ENCODE measurements at regions not wholly inside any gene's neighbourhood (a gene's known extent, or its start where the extent isn't known, plus 50 kb on each side); places are given as distances from the start of the nearest gene placed in this dataset.

- DNase-seq (ENCODE audit: low read depth) = no peak
These were observed 983.3 kb upstream of the TENM4 start for GRCh38 chr11:80424012-80424695.

DNA sequence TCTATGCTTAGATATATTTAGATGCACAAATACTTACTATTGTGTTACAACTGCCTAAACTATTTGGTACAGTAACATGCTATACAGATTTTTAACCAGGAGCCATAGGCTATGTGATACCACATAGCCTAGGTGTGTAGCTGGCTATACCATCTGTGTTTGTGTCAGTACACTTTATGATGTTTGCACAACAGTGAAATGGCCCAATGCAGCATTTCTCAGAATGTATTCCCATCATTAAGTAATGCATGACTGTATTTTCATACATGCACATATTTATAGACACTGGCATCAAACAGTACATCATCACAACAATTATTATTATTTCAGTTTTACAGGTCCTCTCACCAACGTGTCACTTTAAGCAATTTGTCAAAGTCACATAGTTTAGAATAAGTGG lies 979.5 kb upstream of the TENM4 start:
- no peak for DNase-seq (ENCODE audit: low read depth)

GRCh38 chr11:80417681-80418080 lies 976.9 kb upstream of the TENM4 start:
- no peak for DNase-seq (ENCODE audit: low read depth)

DNA sequence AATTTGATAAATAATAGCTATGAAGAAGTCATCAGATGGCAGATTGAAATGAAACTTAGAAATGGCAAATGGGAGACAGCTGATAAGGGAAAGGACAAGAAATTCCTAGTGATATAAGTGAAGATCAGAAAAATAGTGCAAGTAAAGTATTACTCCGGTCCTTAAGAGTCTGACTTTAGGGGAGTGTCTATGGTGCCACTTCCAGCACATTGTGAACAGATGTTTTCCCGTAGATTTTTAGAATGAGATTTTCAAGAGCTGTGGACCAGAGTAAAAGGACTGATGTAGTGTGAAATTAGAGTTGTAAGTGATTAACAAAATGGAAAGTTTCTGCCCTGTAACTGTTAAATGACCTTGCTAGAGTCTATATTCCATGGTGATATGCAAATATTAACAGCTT lies 974.8 kb upstream of the TENM4 start:
- DNase-seq (ENCODE audit: low read depth) = no peak

- no peak for DNase-seq (ENCODE audit: low read depth)
These were observed 973.6 kb upstream of the TENM4 start for GRCh38 chr11:80414181-80415165.

DNA sequence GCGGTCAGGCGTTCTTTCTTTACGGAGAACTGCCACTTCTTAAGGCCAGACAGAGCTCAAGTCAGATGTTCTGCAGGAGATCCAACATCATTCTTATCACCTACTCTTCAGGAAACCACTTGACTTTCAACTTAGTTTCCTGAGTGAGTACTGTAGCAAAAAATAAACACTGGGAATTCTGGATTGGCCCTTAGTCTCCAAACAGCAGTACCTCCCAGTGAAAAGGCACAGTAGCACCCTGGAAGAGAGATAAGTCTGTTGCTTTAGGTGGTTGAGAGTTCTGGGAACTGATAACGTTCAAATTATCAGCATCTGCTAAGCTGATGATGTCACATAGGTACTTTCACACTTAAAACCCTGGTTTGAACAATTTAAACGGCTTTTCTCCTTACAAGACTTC lies 971.8 kb upstream of the TENM4 start:
- no peak for DNase-seq (ENCODE audit: low read depth)

- no peak for DNase-seq (ENCODE audit: low read depth)
These were observed 952.4 kb upstream of the TENM4 start for GRCh38 chr11:80393210-80393609.

DNA sequence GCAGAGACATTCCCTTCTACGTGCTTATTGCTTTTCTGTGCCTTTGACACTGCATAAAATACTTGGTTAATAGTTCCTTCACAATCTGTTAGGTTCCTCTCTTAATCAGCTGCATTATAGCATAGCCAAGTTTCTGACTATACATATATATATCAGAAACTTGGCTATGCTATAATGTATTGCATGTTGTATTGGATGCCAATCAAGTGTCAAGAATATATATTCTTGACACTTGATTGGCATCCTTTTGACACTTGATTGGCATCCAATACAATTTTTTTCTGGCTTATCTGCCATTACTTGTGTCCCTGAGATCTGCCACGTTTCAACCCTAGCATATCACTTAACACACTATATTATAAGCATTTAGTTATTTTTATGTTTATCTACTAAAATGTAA lies 949.7 kb upstream of the TENM4 start:
- no peak for DNase-seq (ENCODE audit: low read depth)

DNA sequence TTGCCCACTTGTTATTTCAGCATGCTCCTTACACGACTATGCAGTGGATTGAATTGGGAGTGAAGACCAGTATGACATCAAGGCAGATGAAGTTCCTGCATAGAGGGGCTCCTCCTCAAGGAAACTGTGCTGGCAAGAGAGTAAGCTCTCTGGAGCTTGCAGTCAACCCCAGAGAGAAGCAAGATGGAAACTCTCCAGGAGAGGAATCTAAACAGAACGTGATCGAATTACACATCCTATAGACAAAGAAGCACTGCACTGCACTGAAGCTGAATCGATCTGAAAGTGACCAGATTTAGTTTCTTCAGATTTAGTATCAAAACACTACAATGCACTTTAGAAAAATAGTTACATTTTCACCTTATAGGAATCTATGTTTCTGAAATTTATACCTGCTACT lies 947.7 kb upstream of the TENM4 start:
- no peak for DNase-seq (ENCODE audit: low read depth)

DNA sequence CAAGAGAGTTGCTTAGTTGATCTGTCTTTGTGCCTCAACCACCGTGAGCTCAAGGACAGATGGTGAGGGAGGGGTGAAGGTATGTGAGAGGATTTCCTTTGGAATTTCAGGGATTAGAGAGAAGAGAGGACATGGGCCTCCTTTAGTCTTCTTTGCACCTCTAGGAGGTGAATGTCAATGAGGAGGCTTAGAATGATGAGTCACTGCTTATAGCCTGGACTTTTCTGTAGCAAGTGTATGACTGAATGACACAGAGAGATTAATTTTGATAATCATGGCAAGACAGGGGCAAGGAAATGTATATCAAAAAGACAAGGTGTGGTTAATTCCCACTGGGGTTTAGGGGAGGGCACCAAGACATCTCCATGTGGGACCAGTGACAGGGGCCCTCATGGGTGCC lies 947.3 kb upstream of the TENM4 start:
- no peak for DNase-seq (ENCODE audit: low read depth)

DNA sequence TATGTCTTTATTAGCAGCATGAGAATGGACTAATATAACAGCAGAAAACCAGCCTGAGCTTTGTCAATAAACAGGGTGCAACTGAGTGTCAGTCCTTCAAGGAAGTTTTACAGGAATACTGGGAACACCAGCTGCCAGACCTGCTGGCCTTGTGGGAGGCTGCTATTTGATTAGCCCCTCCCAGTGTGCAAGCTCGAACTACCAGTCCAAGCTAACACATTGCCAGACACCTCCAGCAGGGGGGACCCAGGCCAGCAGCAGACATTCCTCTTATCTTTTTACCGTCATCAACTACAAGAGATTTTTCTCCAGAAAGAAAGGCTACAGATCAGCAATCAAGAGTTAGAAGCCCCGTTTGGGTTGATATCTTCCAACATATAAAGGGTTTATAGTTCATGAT lies 942.8 kb upstream of the TENM4 start:
- DNase-seq (ENCODE audit: low read depth) = no peak

DNA sequence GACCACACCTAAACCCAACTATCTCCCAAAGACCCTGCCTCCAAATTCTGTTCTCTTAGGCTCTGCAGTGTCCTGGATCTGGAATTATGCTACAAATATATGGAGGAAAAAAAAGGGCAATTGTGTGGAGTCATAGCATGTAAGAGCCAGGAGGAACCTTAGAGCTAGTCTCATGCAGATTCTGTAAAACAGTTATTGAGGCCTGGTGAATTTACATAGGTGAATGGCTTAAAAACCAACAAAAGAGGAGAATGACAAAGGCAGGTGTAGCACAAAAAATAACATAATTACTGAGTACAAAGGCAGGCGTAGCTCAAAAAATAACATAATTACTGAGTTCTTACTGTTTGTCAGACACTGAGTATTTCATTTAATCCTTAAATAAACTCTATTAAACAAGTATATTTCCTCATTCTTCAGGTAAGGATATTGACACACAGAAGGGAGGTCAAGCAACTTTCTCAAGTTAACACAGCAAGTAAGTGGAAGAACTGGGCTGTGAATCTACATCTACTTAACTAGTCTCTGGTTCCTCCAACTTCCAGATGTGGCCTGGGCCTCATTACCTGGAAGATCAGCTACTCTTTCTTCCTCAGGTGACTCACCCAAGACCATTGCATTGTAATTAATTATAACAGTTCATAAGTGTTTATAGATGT lies 938.9 kb upstream of the TENM4 start:
- no peak for DNase-seq (ENCODE audit: low read depth)

DNA sequence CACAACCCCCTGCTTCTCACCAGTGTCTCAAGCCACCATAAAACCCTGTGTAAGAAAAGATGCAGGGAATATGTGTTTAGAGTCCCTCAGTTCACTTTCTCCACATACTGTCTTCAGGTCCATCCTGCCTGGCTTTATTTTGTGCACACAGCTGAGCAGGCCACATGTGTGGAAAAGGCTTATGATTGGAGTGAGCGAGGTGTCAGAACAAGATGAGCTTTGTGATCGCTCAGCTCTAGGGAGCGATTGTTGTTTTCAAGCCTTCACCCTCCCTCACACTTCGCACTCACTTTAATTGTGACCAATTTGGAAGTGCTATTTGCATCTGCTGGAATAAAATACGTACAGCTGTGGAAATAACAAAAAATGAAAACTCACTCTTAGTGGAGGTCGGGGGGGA lies 931.1 kb upstream of the TENM4 start:
- no peak for DNase-seq (ENCODE audit: low read depth)

- DNase-seq (ENCODE audit: low read depth) = no peak
These were observed 925.1 kb upstream of the TENM4 start for GRCh38 chr11:80365980-80366379.

- no peak for DNase-seq (ENCODE audit: low read depth)
These were observed 924.4 kb upstream of the TENM4 start for GRCh38 chr11:80365076-80365725.

GRCh38 chr11:80362563-80363340 lies 921.9 kb upstream of the TENM4 start:
- no peak for DNase-seq (ENCODE audit: low read depth)

GRCh38 chr11:80355251-80355650 lies 914.4 kb upstream of the TENM4 start:
- DNase-seq (ENCODE audit: low read depth) = no peak

DNA sequence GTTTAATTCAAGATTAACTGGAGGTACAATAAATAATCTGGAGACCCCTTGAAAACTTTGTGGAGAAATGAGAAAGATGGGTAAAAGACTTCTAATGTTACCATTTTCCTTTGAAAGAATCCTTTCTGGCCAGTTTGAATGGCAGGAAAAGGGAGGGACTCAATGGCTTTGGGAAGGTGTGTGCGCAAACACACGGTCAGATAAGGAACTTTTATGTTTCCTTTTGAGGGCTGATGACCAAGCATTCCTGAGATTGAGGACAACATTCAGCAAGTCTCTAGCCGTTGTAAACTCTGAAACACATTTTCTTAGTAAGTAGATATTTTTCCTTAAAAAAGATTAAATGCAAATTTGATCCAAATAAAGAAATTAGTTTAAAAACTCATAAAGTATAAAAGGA lies 909.7 kb upstream of the TENM4 start:
- no peak for DNase-seq (ENCODE audit: low read depth)

- DNase-seq (ENCODE audit: low read depth) = no peak
These were observed 909.2 kb upstream of the TENM4 start for GRCh38 chr11:80349997-80350396.

DNA sequence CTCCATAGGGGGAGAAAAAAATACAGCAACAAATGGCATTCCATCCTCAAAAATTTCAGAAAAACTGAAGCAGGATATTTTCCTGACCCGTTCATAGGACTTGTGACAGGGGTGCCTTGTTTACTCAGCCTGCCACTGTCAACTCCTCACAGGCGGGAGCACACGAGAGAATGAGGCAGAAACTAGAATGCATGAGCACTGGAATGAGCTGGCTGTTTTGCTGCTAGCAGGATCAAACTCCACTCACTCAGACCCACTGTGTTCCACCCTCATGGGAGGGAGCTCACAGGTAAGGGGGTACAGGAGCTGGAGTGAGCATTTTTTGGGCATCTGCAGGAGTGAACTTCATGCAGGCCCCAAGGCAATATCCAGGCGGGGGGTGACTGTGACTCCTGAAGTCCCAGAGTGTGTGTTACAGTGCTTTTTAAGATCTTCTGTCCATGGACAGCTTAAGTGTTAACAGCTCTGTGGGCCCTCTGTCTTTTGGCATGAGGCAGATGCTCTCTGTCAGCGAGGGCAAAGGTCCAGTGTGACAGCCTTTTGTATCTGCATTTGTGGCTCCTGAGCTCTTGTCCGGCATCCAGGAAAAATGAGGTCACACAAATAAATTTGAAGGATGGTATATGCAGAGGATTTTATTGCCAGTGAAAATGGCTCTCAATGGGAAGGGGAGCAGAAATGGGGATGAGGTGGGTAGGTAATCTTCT lies 905.7 kb upstream of the TENM4 start:
- DNase-seq (ENCODE audit: low read depth) = no peak

DNA sequence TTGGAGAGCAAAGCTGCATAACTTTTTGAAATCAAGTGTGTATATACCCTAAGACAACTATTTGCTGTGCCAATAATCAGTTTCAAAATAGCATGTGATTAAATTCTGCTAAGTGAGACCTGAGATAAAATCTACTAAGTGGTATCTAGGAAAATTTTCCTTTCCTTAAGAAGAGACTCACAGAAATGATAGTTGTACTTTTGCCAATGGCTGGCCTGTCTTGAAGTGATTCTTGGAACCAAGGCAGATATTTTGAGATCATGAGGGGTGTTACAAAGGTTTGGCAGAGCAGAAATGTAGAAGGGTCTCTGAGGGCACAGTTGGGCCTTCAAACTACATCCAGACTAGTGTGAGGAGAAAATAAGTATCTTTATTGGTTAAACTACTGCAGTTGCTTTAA lies 902.6 kb upstream of the TENM4 start:
- no peak for DNase-seq (ENCODE audit: low read depth)
